ENCODE measurements at regions not wholly inside any gene's neighbourhood (a gene's known extent, or its start where the extent isn't known, plus 50 kb on each side); places are given as distances from the start of the nearest gene placed in this dataset.

- no peak for TF ChIP-seq ZBTB43 (CRISPR knock-in tag; IDR thresholded peaks at IDR 0.05)
- TF ChIP-seq, protein P1, sequence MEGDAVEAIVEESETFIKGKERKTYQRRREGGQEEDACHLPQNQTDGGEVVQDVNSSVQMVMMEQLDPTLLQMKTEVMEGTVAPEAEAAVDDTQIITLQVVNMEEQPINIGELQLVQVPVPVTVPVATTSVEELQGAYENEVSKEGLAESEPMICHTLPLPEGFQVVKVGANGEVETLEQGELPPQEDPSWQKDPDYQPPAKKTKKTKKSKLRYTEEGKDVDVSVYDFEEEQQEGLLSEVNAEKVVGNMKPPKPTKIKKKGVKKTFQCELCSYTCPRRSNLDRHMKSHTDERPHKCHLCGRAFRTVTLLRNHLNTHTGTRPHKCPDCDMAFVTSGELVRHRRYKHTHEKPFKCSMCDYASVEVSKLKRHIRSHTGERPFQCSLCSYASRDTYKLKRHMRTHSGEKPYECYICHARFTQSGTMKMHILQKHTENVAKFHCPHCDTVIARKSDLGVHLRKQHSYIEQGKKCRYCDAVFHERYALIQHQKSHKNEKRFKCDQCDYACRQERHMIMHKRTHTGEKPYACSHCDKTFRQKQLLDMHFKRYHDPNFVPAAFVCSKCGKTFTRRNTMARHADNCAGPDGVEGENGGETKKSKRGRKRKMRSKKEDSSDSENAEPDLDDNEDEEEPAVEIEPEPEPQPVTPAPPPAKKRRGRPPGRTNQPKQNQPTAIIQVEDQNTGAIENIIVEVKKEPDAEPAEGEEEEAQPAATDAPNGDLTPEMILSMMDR (IDR thresholded peaks at IDR 0.05), result no peak
- no peak for TF ChIP-seq ESRRA (CRISPR knock-in tag; IDR thresholded peaks at IDR 0.05; ENCODE audit: borderline replicate concordance)
- TF ChIP-seq STAT6 (CRISPR knock-in tag; conservative IDR thresholded peaks at IDR 0.05; ENCODE audit: low read depth), result no peak
- no peak for TF ChIP-seq ETV6 (CRISPR knock-in tag; IDR thresholded peaks at IDR 0.05)
- TF ChIP-seq TEAD4 (CRISPR knock-in tag; IDR thresholded peaks at IDR 0.05), result no peak
- no peak for TF ChIP-seq FOXJ3 (CRISPR knock-in tag; IDR thresholded peaks at IDR 0.05; ENCODE audit: borderline replicate concordance)
- TF ChIP-seq, protein P2, sequence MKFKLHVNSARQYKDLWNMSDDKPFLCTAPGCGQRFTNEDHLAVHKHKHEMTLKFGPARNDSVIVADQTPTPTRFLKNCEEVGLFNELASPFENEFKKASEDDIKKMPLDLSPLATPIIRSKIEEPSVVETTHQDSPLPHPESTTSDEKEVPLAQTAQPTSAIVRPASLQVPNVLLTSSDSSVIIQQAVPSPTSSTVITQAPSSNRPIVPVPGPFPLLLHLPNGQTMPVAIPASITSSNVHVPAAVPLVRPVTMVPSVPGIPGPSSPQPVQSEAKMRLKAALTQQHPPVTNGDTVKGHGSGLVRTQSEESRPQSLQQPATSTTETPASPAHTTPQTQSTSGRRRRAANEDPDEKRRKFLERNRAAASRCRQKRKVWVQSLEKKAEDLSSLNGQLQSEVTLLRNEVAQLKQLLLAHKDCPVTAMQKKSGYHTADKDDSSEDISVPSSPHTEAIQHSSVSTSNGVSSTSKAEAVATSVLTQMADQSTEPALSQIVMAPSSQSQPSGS (CRISPR knock-in tag; IDR thresholded peaks at IDR 0.05; ENCODE audit: borderline replicate concordance, low read depth), result no peak
- no peak for TF ChIP-seq ZNF263 (CRISPR knock-in tag; IDR thresholded peaks at IDR 0.05; ENCODE audit: low read depth)
- no peak for TF ChIP-seq ELF4 (CRISPR knock-in tag; IDR thresholded peaks at IDR 0.05; ENCODE audit: low read depth)
- no peak for TF ChIP-seq CDX4 (CRISPR knock-in tag; IDR thresholded peaks at IDR 0.05; ENCODE audit: borderline replicate concordance)
- TF ChIP-seq IRF1 (CRISPR knock-in tag; IDR thresholded peaks at IDR 0.05), result no peak
- no peak for TF ChIP-seq JUN (CRISPR knock-in tag; IDR thresholded peaks at IDR 0.05)
Measured at GRCh38 chr2:198483051-198483450, 678.7 kb downstream of the PLCL1 start.

Measured in WTC11 (cell line).